ENCODE measurements at regions not wholly inside any gene's neighbourhood (a gene's known extent, or its start where the extent isn't known, plus 50 kb on each side); places are given as distances from the start of the nearest gene placed in this dataset.

- H3K4me3 ChIP-seq (IDR thresholded peaks at IDR 0.05; ENCODE audit: insufficient read depth, low read depth, low read length), result no peak overlapping the region
- no peak overlapping the region for H3K4me2 ChIP-seq
- H3K4me1 ChIP-seq (ENCODE audit: low read depth, poor library complexity, severe bottlenecking), result no peaks in the 10 kb centered on the region
- no peak for TF ChIP-seq CTCF (conservative IDR thresholded peaks at IDR 0.05; ENCODE audit: low read depth, low read length)
- no peaks in the 10 kb centered on the region for H3K79me2 ChIP-seq (ENCODE audit: insufficient read depth, low read depth)
- H4K20me1 ChIP-seq (ENCODE audit: insufficient read depth), result no peaks in the 10 kb centered on the region
- no peak overlapping the region for H3K27ac ChIP-seq
- no peaks in the 10 kb centered on the region for H3K36me3 ChIP-seq (ENCODE audit: insufficient read depth)
- no peak overlapping the region for H2AFZ ChIP-seq (ENCODE audit: low read depth)
- H3K27me3 ChIP-seq (ENCODE audit: insufficient read depth, low read depth), result no peaks in the 10 kb centered on the region
- no peak overlapping the region for H3K9ac ChIP-seq
Observed at GRCh38 chr5:159419576-159419975, 89.3 kb upstream of the IL12B start.

GRCh38 chr5:159420940-159421339 is 90.7 kb upstream of the IL12B start:
- H3K36me3 ChIP-seq (ENCODE audit: insufficient read depth), result no peaks in the 10 kb centered on the region
- H4K20me1 ChIP-seq (ENCODE audit: insufficient read depth), result no peaks in the 10 kb centered on the region
- H3K9ac ChIP-seq, result no peak overlapping the region
- H3K27me3 ChIP-seq (ENCODE audit: insufficient read depth, low read depth), result no peaks in the 10 kb centered on the region
- H3K4me1 ChIP-seq (ENCODE audit: low read depth, poor library complexity, severe bottlenecking), result no peaks in the 10 kb centered on the region
- TF ChIP-seq CTCF (conservative IDR thresholded peaks at IDR 0.05; ENCODE audit: low read depth, low read length), result no peak
- no peak overlapping the region for H3K4me2 ChIP-seq
- no peak overlapping the region for H3K4me3 ChIP-seq (IDR thresholded peaks at IDR 0.05; ENCODE audit: insufficient read depth, low read depth, low read length)
- no peaks in the 10 kb centered on the region for H3K79me2 ChIP-seq (ENCODE audit: insufficient read depth, low read depth)
- no peak overlapping the region for H2AFZ ChIP-seq (ENCODE audit: low read depth)
- no peak overlapping the region for H3K27ac ChIP-seq

GRCh38 chr5:159422361-159422760 is 92.1 kb upstream of the IL12B start:
- H3K27me3 ChIP-seq (ENCODE audit: insufficient read depth, low read depth), result no peaks in the 10 kb centered on the region
- H3K4me3 ChIP-seq (IDR thresholded peaks at IDR 0.05; ENCODE audit: insufficient read depth, low read depth, low read length), result no peak overlapping the region
- no peak overlapping the region for H2AFZ ChIP-seq (ENCODE audit: low read depth)
- H3K4me1 ChIP-seq (ENCODE audit: low read depth, poor library complexity, severe bottlenecking), result no peaks in the 10 kb centered on the region
- no peak overlapping the region for H3K4me2 ChIP-seq
- H3K79me2 ChIP-seq (ENCODE audit: insufficient read depth, low read depth), result no peaks in the 10 kb centered on the region
- no peak overlapping the region for H3K9ac ChIP-seq
- H3K36me3 ChIP-seq (ENCODE audit: insufficient read depth), result no peaks in the 10 kb centered on the region
- TF ChIP-seq CTCF (conservative IDR thresholded peaks at IDR 0.05; ENCODE audit: low read depth, low read length), result no peak
- no peak overlapping the region for H3K27ac ChIP-seq
- no peaks in the 10 kb centered on the region for H4K20me1 ChIP-seq (ENCODE audit: insufficient read depth)

- no peak for TF ChIP-seq CTCF (conservative IDR thresholded peaks at IDR 0.05; ENCODE audit: low read depth, low read length)
- Histone ChIP-seq H3K36me3 (ENCODE audit: insufficient read depth) (no peaks in the 10 kb centered on the region), H3K9ac (no peak overlapping the region), H4K20me1 (ENCODE audit: insufficient read depth) (no peaks in the 10 kb centered on the region), H3K4me2 (no peak overlapping the region), H3K4me3 (IDR thresholded peaks at IDR 0.05; ENCODE audit: insufficient read depth, low read depth, low read length) (no peak overlapping the region), H2AFZ (ENCODE audit: low read depth) (no peak overlapping the region), H3K27me3 (ENCODE audit: insufficient read depth, low read depth) (no peaks in the 10 kb centered on the region), H3K79me2 (ENCODE audit: insufficient read depth, low read depth) (no peaks in the 10 kb centered on the region), H3K27ac (no peak overlapping the region), H3K4me1 (ENCODE audit: low read depth, poor library complexity, severe bottlenecking) (no peaks in the 10 kb centered on the region)
Observed at GRCh38 chr5:159422910-159423309, 92.6 kb upstream of the IL12B start.

- TF ChIP-seq CTCF (conservative IDR thresholded peaks at IDR 0.05; ENCODE audit: low read depth, low read length), result no peak
- Histone ChIP-seq H3K27ac (no peak overlapping the region), H3K9ac (no peak overlapping the region)
Observed at GRCh38 chr5:159424123-159424522, 93.8 kb upstream of the IL12B start.

More at GRCh38 chr5:159424123-159424522, 93.8 kb upstream of the IL12B start:
- Histone ChIP-seq H3K27me3 (ENCODE audit: insufficient read depth, low read depth) (no peaks in the 10 kb centered on the region), H3K4me2 (no peak overlapping the region), H4K20me1 (ENCODE audit: insufficient read depth) (no peaks in the 10 kb centered on the region), H3K4me1 (ENCODE audit: low read depth, poor library complexity, severe bottlenecking) (no peaks in the 10 kb centered on the region), H3K36me3 (ENCODE audit: insufficient read depth) (no peaks in the 10 kb centered on the region), H3K4me3 (IDR thresholded peaks at IDR 0.05; ENCODE audit: insufficient read depth, low read depth, low read length) (no peak overlapping the region), H3K79me2 (ENCODE audit: insufficient read depth, low read depth) (no peaks in the 10 kb centered on the region), H2AFZ (ENCODE audit: low read depth) (no peak overlapping the region)

All from KMS-11 (cell line).